ENCODE measurements at regions not wholly inside any gene's neighbourhood (a gene's known extent, or its start where the extent isn't known, plus 50 kb on each side); places are given as distances from the start of the nearest gene placed in this dataset.

GRCh38 chr10:30186371-30186875, 127.0 kb upstream of the JCAD start:
- TF ChIP-seq GATA2 (IDR thresholded peaks at IDR 0.05; ENCODE audit: low read depth, low read length): no peak
- TF ChIP-seq GATA3 (IDR thresholded peaks at IDR 0.05; ENCODE audit: low read depth, low read length): no peak
